ENCODE measurements at regions not wholly inside any gene's neighbourhood (a gene's known extent, or its start where the extent isn't known, plus 50 kb on each side); places are given as distances from the start of the nearest gene placed in this dataset.

- no peak for DNase-seq
These were observed 59.7 kb upstream of the TCF20 start for GRCh38 chr22:42330170-42330569.

GRCh38 chr22:42329504-42329903, 59.1 kb upstream of the TCF20 start:
- no peak for DNase-seq

GRCh38 chr22:42328784-42329145, 58.3 kb upstream of the TCF20 start:
- DNase-seq, result no peak

- DNase-seq, result no peak
These were observed 57.8 kb upstream of the TCF20 start for GRCh38 chr22:42328130-42328783.

- no peak for DNase-seq
These were observed 57.1 kb upstream of the TCF20 start for GRCh38 chr22:42327462-42328129.

GRCh38 chr22:42326801-42327200, 56.3 kb upstream of the TCF20 start:
- DNase-seq, result no peak

- no peak for DNase-seq
These were observed 55.8 kb upstream of the TCF20 start for GRCh38 chr22:42326301-42326700.

- DNase-seq, result peak; percentile 40
These were observed 54.7 kb upstream of the TCF20 start for GRCh38 chr22:42324990-42325710.

- no peak for DNase-seq
These were observed 54.1 kb upstream of the TCF20 start for GRCh38 chr22:42324566-42324965.

GRCh38 chr22:42323971-42324370, 53.5 kb upstream of the TCF20 start:
- no peak for DNase-seq

- no peak for DNase-seq
These were observed 52.1 kb upstream of the TCF20 start for GRCh38 chr22:42322562-42322926.

GRCh38 chr22:42321908-42322561, 51.6 kb upstream of the TCF20 start:
- peak; percentile 96 for DNase-seq

- DNase-seq, result no peak
These were observed 50.3 kb upstream of the TCF20 start for GRCh38 chr22:42320443-42321416.
